GM19240 (cell line): ENCODE measurements at regions not wholly inside any gene's neighbourhood (a gene's known extent, or its start where the extent isn't known, plus 50 kb on each side); places are given as distances from the start of the nearest gene placed in this dataset.

ENCODE experiments used
- DNase-seq: peaks from one replicate; pipeline ENCODE4 v3.0.0; 2011; ENCODE audit warnings: low spot score; ENCODE audit not compliant: insufficient read length

DNA sequence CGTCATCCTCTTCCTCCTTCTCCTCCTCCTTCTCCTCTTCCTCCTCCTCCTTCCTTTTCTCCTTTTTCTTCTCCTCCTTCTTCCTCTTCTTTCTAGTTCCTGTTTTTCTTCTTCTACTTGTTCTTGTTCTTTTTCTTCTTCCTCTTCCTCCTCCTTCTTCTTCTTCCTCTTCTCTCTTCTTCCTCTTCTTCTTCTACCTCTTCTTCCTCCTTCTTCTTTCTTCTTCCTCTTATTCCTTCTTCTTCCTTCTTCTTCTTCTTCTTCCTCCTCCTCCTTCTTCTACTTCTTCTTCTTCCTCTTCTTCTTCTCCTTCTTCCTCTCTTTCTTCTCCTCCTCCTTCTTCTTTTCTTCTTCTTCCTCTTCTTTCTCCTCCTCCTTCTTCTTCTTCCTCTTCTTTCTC is 310.2 kb upstream of the LMCD1 start:
- DNase-seq = no peak

DNA sequence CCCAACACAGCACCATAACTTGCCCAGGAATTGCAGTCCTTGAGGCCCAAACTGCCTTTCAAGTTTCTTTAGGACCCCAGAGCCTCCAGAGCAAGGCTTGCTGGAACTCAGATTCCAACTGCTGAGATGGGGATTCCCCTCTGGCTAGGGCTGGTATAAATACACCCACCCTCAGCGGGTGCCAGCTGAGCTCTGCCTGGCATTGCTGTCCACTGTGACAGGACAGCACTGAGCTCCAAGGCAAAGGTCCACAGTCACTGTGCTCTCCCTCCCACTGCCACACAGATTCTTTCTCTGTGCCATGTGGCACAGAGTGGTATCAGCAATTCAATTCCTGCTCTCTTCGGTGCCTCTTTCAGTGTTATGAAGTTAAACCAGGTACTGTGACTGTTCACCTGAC is 304.2 kb upstream of the LMCD1 start:
- DNase-seq = no peak

DNA sequence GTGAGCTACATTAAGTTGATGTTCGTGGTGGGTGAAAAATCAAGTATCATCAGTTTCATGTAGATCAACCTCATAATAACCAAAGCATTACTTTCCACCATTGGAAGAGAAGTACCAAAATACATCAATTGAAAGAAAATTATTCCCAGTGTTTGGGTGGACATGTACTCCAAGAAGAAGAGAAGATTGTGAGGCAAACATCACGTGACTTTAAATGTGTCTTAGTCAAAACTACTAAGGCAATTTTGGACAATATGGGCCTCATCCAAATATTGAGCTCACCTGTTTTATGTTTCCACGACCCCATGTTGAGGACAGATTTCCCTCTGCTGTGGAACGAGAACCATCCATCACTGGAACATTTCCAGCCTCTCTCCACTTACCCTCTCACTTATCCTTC is 303.0 kb upstream of the LMCD1 start:
- no peak for DNase-seq

DNA sequence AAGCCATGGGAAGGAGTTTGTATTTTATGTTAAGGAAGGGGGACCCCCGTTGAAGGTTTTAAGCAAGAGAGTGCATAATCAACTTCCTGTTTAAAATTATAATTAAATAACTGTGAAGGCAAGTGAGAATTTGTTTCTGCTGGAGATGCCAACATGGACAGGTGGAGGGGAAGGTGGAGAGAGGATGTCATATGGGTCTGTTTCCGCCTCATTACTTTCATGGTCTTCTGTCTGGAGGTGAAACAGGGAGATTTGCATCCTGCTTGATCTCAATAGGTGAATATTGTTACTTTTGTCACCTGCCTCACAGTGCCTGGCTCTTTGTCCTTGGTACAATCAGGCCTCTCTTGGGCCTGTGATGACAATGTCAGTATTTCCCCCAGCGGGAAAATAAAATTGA is 300.6 kb upstream of the LMCD1 start:
- no peak for DNase-seq

DNA sequence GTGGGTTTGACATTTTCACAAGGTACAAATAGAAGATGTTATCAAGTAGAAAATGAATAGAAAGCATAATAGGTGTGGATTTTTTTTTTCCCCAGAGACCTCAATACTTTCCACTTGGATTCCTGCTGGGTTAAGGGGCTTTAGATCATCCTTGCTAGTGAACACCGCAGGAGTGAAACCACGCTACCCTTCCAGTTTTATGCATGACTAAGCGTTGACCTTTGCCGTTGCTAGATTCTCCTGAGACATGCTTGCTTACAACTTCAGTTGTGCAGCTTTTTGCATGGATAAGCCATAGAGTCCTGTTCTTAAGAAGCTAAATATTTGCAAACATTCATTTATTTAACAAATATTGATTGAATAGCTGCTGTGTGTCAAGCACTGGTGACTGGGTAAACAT is 299.7 kb upstream of the LMCD1 start:
- DNase-seq = no peak

DNA sequence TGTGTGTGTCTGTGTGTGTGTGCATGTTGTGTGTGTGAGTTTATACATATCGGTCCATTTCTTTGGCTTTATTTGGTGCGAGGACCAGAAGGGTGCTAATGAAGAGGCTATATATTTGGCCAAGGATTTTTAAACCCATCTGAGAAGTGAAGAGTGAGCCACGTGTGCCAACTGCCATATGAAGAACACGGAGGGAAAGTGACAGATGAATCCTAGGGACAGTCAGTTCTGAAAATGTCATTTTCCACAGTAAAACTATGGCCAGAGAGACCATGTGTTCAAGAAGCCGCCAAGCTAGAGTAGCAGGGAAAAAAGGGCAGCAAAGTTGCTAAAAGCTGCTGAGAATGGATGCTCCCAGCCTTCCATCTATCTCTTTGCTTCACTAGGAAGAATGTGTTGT is 297.3 kb upstream of the LMCD1 start:
- no peak for DNase-seq

DNA sequence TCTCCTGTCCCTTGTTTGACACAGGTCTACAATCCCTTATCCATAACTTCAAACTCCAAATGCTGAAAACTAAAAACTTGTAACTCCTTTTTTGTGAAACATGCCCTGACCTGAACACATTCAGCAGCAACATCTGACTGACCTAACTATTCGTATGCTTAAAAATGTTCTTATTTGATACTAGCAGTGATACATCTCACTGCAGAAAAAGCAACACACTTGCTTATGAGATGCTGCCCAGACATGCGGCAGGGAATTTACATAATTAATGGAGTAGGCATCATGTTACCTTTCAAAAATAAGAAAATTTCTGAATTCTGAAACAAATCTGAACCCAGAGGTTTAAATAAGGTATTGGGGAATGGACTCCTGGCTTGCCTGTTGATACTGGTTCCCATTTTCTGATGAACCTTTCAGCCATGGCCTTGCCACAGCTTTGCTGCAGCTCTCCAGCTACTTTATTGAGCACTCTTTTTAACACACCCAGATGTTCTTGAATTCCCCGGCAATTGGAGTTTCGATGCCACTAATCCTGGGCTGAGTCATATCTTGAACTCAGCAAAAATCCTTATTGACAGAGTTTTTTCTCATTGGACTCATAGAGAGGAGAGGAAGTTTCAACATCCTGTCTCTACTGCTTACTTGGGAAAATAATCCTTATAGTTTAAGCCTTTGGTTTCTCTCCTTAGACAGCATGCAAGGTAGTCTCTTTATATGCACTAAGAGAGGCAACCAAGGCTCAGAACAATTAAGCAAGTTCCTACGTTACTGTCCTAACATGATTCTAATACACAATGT is 296.6 kb upstream of the LMCD1 start:
- no peak for DNase-seq

DNA sequence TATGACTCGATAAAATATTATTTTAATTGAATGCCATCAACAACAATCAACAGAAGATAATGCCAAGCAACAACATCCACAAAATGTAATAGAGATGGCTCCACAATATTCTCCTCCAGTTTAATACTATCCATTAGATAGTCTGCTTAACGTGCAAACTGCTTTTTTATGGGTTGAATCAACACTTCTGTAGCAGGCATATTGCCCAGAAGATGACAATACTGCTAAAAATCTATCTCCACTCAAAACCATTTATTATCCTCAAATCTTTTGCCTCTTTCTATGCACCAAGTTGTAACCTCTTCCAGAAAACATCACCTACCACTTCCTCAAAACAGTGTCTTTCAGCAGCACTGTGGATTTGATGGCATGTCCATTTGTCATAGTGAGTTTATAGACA is 295.7 kb upstream of the LMCD1 start:
- DNase-seq = no peak

DNA sequence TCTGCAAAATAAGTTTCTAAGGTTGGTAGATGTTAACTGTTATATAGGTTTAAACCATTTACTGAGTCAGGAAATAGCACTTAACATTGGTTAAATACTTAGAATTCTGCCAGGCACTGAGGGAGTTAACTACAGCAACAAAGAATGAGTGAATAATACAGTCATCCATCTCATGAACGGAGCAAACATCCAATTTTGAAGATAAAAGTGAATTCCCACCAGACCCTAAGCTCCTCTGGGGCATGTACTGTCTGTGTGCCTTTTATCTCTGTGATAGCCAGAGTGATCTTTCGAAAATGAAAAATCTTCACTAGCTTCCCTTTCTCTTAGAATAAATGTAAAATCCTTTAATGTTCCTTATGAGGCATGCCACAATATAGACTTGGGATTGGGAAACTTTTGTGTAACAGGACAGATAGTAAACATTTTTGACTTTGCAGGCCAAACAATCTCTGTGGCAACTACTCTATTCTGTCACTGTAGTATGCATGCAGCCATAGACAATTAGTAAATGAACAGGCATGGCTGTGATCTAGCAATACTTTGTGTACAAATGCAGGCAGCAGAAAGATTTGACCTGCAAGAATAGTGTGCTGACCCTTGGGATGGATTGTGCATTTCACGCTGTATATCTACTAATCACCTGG is 294.5 kb upstream of the LMCD1 start:
- DNase-seq = no peak

DNA sequence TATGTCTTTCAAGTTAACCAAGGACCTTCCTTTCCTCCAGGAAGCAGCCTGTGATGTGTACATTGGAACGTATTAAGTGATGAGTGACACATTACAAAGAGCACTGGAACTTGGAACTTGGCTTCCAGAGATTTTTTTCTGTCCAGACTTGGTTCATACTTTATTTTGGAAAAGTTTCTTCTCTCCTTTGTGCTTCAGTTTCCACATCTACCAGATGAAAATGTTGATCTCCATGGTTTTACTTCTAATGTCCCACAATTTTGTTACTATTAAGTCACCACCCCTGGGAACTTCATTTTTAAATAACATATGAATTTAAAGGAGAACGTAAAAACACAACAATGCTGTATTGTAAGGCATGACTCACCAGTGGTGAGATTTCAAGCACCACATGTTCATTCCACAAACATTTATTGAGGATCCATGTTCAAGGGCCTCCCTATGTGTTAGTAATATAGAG is 290.7 kb upstream of the LMCD1 start:
- DNase-seq = no peak

DNA sequence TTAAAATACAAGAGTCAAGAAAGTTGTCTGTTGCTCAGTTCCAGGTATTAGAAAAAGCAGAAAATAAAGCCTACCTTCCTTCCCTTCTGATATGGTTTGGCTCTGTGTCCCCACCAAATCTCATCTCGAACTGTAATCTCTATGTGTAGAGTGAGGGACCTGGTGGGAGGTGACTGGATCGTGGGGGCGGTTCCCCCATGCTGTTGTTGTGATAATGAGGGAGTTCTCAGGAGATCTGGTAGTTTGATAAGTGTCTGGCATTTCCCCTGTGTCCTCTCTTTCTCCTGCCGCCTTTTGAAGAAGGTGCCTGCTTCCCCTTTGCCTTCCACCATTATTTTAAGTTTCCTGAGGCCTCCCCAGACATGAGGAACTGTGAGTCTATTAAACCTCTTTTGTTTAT is 288.8 kb upstream of the LMCD1 start:
- no peak for DNase-seq

DNA sequence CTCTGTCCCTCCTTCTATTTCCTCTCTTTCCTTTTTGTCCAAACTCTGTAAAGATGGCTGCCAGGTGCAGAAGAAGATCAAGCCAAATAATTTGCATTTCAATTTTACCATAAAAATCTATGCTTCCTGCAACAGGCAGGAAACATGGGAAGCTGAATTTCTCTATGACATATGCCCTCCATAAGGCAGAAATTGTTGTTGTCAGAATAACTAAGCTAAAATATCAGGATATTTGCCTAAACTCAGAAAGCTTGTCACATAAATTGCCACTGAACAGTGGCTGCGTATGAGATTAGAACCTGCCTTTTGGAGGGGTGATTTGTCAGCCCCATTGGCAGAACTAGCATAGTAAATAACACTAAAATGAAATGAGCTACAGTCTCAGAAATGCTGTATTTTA is 288.3 kb upstream of the LMCD1 start:
- no peak for DNase-seq

DNA sequence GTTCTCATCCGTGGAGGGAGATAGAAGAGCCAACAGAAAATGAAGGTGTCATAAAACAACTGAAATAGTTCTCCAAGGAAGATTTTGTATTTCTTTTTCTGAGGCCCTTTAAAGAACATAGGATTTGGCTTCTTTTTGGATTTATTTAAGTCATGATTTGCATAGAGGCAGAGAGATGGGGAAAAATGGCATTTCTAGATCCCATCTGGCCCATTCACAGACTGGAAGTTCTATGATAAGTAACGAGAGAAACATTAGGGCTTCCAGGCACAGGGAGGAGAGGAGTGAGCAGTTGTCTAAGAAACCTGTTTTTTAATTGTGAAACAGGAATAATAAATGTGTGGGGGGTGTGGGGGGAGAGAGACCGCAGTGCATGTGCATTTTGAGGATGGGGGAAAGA is 285.8 kb upstream of the LMCD1 start:
- DNase-seq = no peak

DNA sequence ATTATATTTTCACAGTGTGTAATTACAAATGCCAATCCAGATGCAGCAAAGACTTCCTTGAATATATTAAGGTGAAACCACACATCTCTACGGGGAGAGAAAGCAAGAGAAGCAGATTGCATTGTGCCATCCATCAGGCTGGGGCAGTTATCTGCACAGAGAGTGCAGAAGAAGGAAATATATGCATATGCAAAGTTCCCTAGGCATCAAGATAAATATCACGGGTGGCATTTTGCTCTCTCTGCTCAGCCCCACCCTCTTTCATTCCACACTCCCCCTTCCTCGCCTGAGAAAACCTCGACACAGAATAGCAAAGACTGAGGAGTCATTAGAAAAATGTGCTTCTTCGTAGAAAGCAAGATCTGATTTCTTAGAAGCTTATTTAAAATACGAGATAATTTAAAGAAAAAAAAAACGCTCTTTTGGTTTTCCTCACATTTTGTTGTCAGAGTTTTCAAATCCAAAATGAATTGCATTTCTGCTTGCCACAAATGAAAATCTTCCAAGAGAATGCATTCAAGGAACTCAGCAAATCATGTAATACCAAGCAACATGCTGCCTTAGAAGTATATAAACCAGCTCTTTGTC is 283.2 kb upstream of the LMCD1 start:
- no peak for DNase-seq

DNA sequence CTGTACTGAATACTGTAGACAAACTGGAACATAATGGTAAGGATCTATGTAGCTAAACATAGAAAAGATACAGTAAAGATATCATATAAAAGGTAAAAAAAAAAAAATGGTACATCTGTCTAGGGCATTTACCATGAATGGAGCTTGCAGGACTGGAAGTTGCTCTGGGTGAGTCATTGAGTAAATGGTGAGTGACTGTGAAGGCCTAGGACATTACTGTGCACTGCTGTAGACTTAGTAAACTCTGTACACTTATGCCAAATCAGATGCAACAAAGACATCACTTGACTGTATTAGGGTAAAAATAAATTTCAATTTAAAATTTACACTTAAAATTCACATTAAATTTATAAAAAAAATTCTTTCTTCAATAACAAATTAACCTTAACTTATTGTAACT is 281.3 kb upstream of the LMCD1 start:
- no peak for DNase-seq

DNA sequence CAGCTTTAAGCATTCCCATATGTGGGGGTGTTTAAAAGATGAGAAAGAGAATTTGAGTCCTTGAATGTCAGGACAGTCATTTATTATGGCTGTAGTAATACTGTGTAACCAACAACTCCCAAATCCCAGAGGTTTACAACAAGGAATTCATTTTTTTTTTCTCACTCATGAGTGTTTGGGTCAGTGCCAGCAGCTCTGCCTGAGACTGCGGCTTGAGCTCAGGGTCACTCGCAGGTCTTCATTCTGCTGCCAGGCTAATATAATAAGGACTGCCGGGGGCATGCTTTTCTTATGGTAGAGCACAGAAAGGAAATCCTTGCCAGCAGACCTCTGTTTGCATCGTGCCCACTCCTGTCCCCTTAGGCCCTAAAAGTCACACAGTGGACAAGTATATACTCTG is 277.9 kb upstream of the LMCD1 start:
- DNase-seq = no peak

DNA sequence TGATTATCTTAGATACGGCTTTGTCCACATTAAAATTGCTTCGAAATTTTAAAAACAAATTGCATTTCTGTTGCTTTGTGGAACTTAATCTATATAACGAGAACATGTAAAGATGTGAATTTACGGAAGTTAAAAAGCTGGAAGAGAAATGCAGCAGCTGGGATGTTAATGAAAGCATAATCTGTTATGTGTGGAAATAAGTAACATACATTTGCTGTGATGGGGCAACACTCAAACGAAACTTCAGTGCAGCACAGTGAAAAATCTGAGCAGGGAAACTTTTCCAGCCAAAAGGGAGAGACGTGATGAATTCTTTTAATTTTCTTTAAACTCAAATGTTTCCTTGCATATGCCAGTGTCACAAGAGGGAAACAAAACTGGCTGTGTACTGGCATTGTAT is 276.7 kb upstream of the LMCD1 start:
- DNase-seq = no peak

DNA sequence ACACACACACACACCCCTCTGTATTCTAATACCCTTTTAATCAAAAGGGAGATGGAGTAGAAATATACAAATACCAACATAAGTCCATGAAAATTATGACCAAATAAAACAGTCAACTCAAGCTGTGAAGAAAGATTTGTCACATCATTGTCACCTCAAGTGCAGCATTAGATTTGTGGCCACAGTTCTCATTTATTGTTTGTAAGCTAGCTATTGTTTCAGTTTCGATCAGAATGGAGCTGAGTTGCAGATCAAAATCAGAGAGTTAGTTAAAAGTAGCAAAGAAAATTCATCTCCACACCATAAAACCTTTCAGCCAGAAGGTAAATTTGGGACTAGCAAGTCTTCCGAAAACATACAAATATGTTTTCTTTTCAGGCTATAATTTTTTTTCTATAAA is 267.7 kb upstream of the LMCD1 start:
- no peak for DNase-seq

DNA sequence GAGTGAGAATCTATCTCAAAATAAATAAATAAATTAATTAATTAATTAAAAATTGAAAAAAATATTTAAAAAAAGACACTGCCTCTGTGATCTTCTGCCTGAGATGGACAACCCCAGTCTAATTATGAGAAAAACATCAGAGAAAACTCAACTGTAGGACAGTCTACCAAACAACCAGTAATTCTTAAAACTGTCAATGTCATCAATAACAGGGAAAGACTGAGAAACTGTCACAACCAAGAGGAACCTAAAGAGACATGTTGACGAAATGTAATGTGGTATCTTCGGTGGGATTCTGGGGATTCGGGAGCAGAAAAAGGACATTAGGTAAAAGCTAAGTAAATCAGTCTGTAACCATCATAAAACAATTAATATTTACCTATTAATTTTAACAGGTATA is 265.4 kb upstream of the LMCD1 start:
- DNase-seq = no peak

DNA sequence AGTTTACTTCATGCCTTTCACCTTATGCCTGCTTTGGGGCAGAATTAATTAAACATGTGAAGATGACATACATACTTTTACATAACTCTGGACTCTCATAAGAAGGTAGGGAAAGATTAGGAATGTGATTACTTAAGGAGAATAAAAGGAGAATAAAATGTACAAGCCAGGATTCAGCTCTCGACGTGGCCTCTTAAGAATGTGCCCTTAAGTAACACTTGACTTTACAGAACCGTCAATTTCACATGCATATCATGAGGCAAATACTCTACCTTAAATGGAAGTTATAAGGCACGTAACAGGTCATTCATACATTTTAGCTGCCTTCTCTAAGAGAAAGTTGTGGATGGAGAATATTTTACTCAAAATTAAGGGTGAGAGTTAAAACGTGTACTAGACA is 263.7 kb upstream of the LMCD1 start:
- DNase-seq = no peak

DNA sequence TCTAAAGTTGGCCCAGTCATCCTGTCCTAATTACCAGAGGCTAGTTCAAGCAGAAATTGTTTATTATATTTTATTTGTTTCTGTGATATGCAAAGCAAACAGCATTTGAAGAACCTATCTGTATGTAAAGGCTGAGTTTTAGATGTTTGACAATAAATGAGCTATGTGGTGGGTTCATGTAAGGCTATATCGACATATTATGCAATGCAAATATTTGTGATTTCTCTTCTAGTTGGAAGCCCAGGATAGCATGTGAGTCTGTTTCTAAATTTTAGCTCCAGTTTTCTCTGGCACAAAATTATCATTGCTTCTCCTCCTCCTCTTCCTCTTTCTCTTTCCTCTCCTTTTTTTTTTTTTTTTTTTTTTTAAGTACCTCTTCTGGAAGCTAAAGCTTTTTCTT is 263.2 kb upstream of the LMCD1 start:
- DNase-seq = no peak

DNA sequence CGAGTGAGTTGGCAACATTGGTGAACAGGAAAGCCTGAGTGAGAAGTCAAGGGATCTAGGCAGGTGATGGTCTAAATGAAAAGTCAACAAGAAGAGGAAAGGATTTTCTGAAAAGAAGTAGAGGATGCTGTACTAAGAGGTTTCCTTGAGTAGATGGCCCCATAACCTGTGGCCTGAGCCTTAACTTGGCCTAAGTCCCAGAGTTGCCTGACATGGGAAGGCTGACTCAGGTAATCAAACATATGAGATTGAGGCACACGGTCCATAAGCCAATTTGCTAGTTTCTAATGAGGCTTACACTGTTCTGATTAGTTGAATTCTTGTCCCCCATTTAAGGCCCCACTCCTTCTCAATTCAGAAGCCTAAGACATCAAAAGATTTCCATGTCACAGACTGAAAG is 262.5 kb upstream of the LMCD1 start:
- no peak for DNase-seq
